Amniotic stem cell (primary cell): ENCODE measurements at regions not wholly inside any gene's neighbourhood (a gene's known extent, or its start where the extent isn't known, plus 50 kb on each side); places are given as distances from the start of the nearest gene placed in this dataset.

Experiments
- DNase-seq: peaks from one replicate; lab custom pipeline; 2025; lab: John Stamatoyannopoulos, UW

GRCh38 chr15:47326410-47327333, 390.6 kb upstream of the SEMA6D start:
- no peak for DNase-seq

DNA sequence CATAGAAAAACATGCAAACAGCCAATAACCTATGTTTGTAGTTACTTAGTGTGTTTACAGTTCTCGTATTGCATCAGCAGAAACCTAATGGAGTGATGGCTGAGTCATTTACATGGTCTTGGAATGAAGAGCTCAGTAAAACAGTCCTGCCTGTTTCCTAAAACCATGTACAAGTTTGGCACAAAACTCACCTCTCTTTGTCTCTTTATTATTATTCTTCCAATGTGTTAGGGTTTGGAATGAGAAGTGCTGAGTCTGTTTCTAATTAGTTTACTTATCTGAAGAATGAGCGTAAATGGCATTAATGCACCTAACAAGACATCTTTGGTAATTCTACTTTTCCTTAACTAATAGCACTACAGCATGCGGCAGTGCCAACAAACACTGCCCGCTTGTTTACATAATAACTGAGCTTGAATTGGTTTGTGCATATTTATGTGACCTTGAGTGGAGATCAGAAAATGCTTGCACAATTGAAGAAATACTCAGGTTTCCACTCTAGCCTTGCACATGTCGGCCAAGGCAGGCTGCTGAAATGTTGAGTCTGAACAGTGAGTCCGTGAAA, 385.4 kb upstream of the SEMA6D start:
- DNase-seq, result no peak

- no peak for DNase-seq
These were observed 384.8 kb upstream of the SEMA6D start for GRCh38 chr15:47332481-47332880.

DNA sequence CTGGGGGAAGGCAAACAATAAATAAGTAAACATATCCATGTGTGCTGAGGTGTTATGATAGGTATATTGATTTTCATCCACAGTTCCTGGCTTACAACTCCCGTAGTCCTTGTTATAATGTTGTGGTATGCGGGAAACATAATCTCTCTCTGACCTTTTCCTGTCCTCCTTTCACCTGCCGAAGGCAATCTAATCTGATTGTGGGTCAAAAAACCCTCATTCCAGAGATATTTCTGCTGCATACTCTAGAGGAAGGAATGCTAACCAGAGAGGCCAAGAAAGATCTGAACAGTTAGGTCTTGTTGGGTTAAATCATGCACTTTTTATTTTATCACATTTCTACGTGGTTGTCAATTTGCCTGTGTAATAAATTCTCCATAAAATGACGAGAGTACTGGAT, 383.6 kb upstream of the SEMA6D start:
- DNase-seq, result no peak

DNA sequence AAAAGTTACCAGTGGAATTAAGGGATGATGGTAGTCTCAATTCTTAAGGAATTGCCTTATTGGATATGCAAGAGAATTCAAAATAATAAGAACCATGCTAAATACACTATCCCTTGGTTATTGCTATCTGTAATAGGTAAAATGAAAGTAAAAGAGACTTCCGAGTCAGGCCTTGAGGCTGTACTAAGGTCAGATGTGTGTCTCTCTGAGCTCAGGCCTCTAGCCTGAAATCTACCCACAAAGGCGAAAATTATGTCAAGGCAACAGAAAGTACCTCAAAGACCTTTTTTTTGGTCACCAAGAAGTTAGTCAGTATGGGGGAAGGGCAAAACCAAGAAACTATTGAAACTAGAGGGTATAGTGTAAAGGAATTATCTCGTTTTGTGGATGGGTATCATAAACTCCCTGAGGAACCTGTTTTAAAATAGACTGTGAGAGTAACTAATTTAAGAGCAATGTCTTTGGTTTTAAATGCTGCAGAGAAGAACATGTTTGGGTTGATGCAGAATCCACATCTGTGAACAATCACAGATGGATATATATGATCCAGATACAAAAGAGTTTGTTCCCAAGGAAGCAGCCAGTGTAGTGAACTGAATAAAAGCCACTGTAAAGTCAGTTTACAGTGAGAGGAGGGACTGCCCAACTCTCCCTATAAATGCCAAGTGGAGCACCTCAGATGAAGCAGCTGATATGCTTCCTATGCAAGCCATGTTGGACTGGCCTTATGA, 382.3 kb upstream of the SEMA6D start:
- no peak for DNase-seq

DNA sequence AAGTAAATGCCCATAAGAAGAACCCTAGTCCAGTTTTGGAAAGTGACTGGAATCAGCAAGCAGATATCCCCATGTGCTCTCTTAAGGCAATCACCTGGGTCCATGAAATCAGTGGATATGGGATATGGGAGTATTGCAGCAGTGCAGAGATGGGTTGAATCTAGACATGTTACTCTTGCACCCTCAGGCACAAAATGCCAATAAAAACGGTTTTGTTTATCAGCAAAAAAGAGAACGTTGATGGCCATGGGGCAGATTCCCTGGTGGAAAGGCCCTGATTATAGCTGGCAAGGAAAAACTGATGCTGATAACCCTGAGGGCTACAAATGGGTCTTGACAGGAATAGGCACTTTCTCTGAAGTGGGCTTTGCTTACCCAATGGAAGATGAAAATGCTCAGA, 380.2 kb upstream of the SEMA6D start:
- no peak for DNase-seq

DNA sequence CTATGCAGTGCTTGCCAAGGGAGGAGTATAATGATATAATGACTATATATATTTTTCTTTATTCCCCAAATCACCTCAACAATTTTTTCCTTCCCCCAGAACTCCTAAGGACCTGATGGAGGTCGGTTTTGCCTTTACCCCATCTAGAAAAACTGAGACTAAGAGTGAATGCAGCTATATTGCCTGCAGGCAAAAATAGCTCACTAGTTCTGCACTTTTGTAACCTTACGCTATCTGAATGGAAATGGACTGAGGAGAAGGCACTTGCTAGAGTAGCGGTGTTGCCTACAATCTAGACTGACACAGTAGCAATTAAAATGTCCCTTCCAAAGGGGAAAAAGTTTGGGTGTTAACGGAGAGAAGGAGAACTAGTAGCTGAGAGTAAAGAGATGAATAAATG, 379.5 kb upstream of the SEMA6D start:
- DNase-seq, result no peak

DNA sequence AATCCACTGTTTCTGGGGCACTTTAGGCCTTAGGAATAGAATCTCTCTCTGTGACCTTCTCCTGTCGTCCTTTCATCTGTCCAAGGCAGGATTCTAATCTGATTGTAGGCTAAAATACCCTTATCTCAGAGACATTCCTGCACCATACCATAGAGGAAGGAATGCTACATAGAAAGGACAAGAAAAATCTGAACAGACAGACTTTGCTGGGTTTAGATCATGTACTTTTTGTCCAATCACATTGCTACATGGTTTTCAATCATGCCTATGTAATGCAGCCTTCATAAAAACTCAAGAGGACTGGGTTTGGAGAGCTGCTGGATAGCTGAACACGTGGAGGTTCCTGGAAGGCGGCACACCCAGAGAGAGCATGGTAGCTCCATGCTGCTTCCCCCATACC, 378.5 kb upstream of the SEMA6D start:
- no peak for DNase-seq

DNA sequence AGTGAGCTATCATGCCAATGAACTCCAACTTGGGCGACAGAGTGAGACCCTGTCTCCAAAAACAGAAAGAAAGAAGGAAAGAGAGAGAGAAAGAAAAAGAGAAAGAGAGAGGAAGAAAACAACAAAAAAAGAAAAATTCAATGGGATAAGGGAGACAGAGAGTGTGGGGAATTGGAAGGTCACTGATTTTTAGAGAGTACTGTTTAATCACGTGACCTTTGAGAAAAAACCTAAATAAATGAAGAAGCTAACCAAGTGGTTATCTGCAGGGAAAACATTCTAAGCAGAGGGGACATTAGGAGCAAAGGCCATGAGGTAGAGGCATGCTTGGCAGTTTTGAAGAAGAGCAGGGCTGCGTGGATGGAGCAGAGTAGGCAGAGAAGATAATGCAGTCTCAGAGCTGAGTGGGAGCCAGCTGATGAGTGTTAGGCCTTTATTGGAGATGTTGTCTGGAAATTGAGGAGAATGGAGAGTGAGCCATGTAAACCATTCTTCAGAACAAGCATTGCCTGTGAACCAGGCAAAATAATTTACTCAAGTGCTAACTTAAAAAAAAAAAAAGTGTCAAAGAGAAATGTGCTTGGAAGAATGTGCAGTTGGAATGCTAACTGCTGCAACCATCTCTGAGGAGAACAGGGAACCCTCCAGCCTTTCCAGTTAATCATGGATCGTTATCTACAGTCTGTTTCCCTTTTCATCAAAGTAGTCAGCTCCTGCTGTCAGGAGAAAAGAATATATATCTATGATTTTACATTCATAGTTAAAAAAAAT, 377.3 kb upstream of the SEMA6D start:
- no peak for DNase-seq

DNA sequence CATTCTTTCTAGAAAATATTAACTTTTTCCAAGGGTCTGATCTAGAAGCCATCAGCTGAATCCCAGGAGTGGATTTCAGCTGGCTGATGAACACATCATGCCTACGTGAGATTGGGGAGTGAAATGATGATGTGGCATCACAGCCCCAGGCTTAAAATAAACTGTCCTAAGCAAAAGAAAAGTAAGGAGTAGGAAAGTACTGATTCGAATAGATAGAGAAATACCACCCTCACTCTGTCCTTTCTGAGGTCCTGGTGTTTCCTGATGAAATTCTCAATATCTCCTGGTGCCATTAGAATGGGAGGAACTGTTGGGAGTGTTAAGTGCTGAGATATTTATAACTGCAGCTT, 376.8 kb upstream of the SEMA6D start:
- no peak for DNase-seq

- DNase-seq, result no peak
These were observed 368.1 kb upstream of the SEMA6D start for GRCh38 chr15:47349179-47349578.

- no peak for DNase-seq
These were observed 365.8 kb upstream of the SEMA6D start for GRCh38 chr15:47351501-47351900.

DNA sequence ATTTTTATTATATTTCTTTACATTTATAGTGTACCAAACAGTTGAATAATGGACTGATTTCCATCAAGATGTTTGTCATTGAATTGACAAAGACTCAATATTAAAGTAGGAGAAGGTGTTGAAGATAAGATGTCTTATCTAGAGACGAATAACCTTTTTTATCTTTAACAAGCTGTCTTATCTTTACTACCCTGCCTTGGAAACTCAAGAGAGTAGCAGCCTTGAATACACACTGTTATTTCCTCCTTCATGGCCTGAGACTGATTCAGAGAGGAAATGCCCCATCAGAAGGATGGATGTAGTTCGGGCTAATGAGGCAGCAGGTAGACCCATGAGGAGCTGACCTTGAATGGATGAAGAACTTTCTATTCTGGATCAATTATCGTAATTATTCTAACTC, 365.1 kb upstream of the SEMA6D start:
- DNase-seq, result no peak

DNA sequence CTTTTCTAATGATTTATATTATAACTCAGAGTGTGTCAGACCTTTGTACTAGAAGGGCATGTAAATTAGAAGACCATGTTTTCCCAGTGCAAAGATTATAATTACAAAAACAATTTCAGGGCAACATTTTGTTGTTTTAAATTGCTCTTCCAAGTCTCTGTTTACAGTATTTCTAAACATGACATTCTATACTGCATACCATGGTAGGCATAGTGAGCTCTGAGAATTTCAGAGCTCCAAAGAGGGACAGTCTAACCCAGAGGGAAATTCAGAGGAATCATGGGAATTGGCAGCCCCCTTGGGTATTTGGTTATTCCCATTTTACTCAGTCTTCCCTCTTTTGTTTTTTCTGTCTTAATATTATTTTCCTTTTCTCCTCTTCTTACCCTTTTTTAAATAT, 361.5 kb upstream of the SEMA6D start:
- no peak for DNase-seq

- no peak for DNase-seq
These were observed 361.0 kb upstream of the SEMA6D start for GRCh38 chr15:47356297-47356696.

- no peak for DNase-seq
These were observed 358.4 kb upstream of the SEMA6D start for GRCh38 chr15:47358876-47359275.

- DNase-seq, result no peak
These were observed 357.0 kb upstream of the SEMA6D start for GRCh38 chr15:47360305-47360704.

GRCh38 chr15:47362118-47362905, 355.0 kb upstream of the SEMA6D start:
- DNase-seq, result no peak

GRCh38 chr15:47363653-47364052, 353.7 kb upstream of the SEMA6D start:
- no peak for DNase-seq

- DNase-seq, result no peak
These were observed 352.8 kb upstream of the SEMA6D start for GRCh38 chr15:47364230-47365141.
